Fibroblast of villous mesenchyme (primary cell): ENCODE measurements at regions not wholly inside any gene's neighbourhood (a gene's known extent, or its start where the extent isn't known, plus 50 kb on each side); places are given as distances from the start of the nearest gene placed in this dataset.
"Not testable (repeated sequence)": the region's sequence is repeated elsewhere in the genome, so short reads cannot be mapped to it uniquely, and the experiment has no call there.

Experiments used
- DNase-seq: peaks from one replicate; pipeline ENCODE4 v3.0.0-alpha.2; 2010; ENCODE audit warnings: low read depth
- H3K4me3 ChIP-seq: 2 replicates; pipeline ENCODE4 v1.5.1; 2011; ENCODE audit warnings: low read depth, mild to moderate bottlenecking, low read length
- TF ChIP-seq, protein P1 (sequence below): IDR thresholded peaks from 2 replicates; pipeline ENCODE4 v1.5.1; 2012; ENCODE audit warnings: low read depth, mild to moderate bottlenecking, low read length; ENCODE audit not compliant: insufficient read depth

- not testable (repeated sequence) for H3K4me3 ChIP-seq, DNase-seq
Observed at GRCh38 chr4:17436047-17436749, 75.7 kb downstream of the QDPR start.

DNA sequence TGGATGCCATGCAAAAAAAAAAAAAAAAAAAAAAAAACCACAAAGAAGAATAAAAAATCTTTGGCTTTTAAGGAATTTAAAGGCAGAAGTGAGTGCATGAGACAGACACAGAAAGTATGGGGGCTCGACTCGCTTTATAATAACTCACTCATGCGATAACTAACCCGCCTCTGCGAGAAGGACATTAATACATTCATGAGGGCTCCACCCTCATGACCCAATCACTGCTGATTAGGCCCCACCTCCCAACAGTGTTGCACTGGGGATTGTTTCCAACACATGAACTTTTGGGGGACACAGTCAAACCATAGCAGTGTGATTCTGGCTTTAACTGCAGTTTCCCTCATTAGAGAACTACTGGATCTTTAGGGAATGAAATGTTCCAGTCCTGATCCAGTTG, 78.1 kb downstream of the QDPR start:
- no peak for DNase-seq
- TF ChIP-seq, protein P1, sequence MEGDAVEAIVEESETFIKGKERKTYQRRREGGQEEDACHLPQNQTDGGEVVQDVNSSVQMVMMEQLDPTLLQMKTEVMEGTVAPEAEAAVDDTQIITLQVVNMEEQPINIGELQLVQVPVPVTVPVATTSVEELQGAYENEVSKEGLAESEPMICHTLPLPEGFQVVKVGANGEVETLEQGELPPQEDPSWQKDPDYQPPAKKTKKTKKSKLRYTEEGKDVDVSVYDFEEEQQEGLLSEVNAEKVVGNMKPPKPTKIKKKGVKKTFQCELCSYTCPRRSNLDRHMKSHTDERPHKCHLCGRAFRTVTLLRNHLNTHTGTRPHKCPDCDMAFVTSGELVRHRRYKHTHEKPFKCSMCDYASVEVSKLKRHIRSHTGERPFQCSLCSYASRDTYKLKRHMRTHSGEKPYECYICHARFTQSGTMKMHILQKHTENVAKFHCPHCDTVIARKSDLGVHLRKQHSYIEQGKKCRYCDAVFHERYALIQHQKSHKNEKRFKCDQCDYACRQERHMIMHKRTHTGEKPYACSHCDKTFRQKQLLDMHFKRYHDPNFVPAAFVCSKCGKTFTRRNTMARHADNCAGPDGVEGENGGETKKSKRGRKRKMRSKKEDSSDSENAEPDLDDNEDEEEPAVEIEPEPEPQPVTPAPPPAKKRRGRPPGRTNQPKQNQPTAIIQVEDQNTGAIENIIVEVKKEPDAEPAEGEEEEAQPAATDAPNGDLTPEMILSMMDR = no peak
- no peak overlapping the region for H3K4me3 ChIP-seq

GRCh38 chr4:17427991-17428390, 83.9 kb downstream of the QDPR start:
- TF ChIP-seq, protein P1 = no peak
- no peak overlapping the region for H3K4me3 ChIP-seq
- no peak for DNase-seq

DNA sequence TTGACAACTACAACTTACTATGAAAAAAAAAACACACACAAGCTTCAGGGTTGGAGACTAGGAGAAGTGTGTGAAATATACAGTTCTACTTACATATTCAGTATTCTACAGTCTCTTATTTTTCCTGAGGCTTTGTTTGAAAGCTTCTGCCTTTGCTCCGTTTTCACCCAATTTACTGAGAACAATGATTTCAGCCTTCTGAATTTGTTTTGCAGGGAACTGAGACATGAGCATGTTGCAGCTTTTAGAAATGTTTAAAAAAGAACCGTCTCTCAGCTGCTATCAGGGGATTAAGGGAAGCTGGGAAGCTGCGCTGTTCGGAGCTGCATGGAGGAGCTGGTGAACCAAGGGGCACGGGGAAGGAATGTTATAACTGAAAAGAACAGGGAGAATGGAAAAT, 85.7 kb downstream of the QDPR start:
- no peak for DNase-seq
- TF ChIP-seq, protein P1 = no peak
- H3K4me3 ChIP-seq = no peak overlapping the region

- H3K4me3 ChIP-seq = no peak overlapping the region
- TF ChIP-seq, protein P1 = no peak
- no peak for DNase-seq
Observed at GRCh38 chr4:17418010-17418409, 93.9 kb downstream of the QDPR start.

- no peak for DNase-seq
- TF ChIP-seq, protein P1 = no peak
- no peak overlapping the region for H3K4me3 ChIP-seq
Observed at GRCh38 chr4:17414392-17414791, 97.5 kb downstream of the QDPR start.

DNA sequence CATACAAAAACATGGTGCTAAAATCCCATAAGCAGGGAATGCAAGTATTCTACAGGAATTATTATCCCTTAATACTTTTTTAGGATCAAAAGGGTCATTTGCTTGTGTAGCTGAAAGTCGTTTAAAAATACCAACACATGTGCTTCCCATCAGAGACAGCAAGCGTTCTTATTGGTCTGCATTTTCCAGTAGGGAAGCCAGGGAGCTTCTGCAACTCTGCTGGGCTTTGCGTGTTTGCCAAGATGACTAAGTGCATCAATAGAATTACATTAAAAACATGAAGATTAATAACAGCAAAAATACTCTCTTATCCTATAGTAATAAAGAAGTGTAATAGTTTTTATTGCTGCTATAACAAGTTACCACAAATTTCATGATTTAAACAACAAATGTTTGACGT, 111.2 kb downstream of the QDPR start:
- TF ChIP-seq, protein P1 = no peak
- no peak overlapping the region for H3K4me3 ChIP-seq
- no peak for DNase-seq
